Small intestine (tissue), 7 donors: ENCODE measurements at regions not wholly inside any gene's neighbourhood (a gene's known extent, or its start where the extent isn't known, plus 50 kb on each side); places are given as distances from the start of the nearest gene placed in this dataset.

Experiments
- DNase-seq, 2 donors: peaks; one replicate each; pipeline versions ENCODE4 v3.0.0 to v3.0.0-alpha.2; 2013
- FAIRE-seq: peaks from 2 replicates; lab custom pipeline; 2012; peaks lifted over from hg19 to GRCh38; lab: Jason Lieb, UNC
- H3K27ac ChIP-seq, 3 donors: one replicate each; pipeline ENCODE4 v1.5.1; 2013; ENCODE audit warnings: low read length in 2 of 3, mild to moderate bottlenecking in 2 of 3, control low read depth in 1 of 3, inconsistent platforms in 1 of 3, low read depth in 1 of 3, moderate library complexity in 1 of 3
- H3K27me3 ChIP-seq, 3 donors: one replicate each; pipeline ENCODE4 v1.6.1; 2013; ENCODE audit warnings: low read length in 3 of 3, inconsistent platforms in 1 of 3; ENCODE audit not compliant: control insufficient read depth in 3 of 3, insufficient read depth in 3 of 3
- H3K36me3 ChIP-seq, 3 donors: one replicate each; pipeline ENCODE4 v1.6.1; 2013; ENCODE audit warnings: low read length in 3 of 3, inconsistent platforms in 1 of 3, low read depth in 1 of 3, mild to moderate bottlenecking in 1 of 3, moderate library complexity in 1 of 3; ENCODE audit not compliant: control insufficient read depth in 3 of 3, insufficient read depth in 2 of 3
- H3K4me1 ChIP-seq, 3 donors: one replicate each; pipeline ENCODE4 v1.6.1; 2013; ENCODE audit warnings: low read length in 2 of 3, inconsistent platforms in 1 of 3, low read depth in 1 of 3, mild to moderate bottlenecking in 1 of 3, moderate library complexity in 1 of 3; ENCODE audit not compliant: control insufficient read depth in 3 of 3, insufficient read depth in 2 of 3
- H3K4me3 ChIP-seq, 3 donors: one replicate each; pipeline ENCODE4 v1.5.1; 2013; ENCODE audit warnings: low read length in 3 of 3, control low read depth in 1 of 3, inconsistent platforms in 1 of 3, low read depth in 1 of 3, mild to moderate bottlenecking in 1 of 3, moderate library complexity in 1 of 3
- H3K9me3 ChIP-seq, 2 donors: one replicate each; pipeline ENCODE4 v1.6.1; 2013; ENCODE audit warnings: low read depth in 1 of 2, low read length in 1 of 2; ENCODE audit not compliant: control insufficient read depth in 2 of 2, insufficient read depth in 1 of 2
- WGBS, 3 donors: extraction: QIAGEN DNeasy Blood & Tissue Kit; methylation state at CpG; one replicate each; pipeline ENCODE4 v1.1.7; 2013; 5-methylcytosine and 5-hydroxymethylcytosine counted together
- donor health status: healthy with polysubstance abuse.
- donor health status: control.
- donor health status: control.
- donor health status: Bipolar disorder and iron deficiency.
- donor health status: healthy.

- 90 to 91% (median 91%) methylated on average over 17 of the region's 17 CpGs for whole genome bisulfite sequencing, 3 donors
- no peak overlapping the region for H3K4me3 ChIP-seq
- H3K27ac ChIP-seq, result no peak overlapping the region
- H3K9me3 ChIP-seq, result no peaks in the 10 kb centered on the region
- no peaks in the 10 kb centered on the region for H3K4me1 ChIP-seq
- no peaks in the 10 kb centered on the region for H3K36me3 ChIP-seq
- no peaks in the 10 kb centered on the region for H3K27me3 ChIP-seq
- DNase-seq (no peak), FAIRE-seq (no peak)
Measured at GRCh38 chr2:2793514-2793913, 462.4 kb upstream of the MYT1L start.

- FAIRE-seq (no peak), DNase-seq (no peak)
- H3K27ac ChIP-seq, result no peak overlapping the region
- H3K36me3 ChIP-seq, result no peaks in the 10 kb centered on the region
- no peaks in the 10 kb centered on the region for H3K4me1 ChIP-seq
- no peak overlapping the region for H3K4me3 ChIP-seq
- H3K9me3 ChIP-seq, result no peaks in the 10 kb centered on the region
- no peaks in the 10 kb centered on the region for H3K27me3 ChIP-seq
- WGBS, 3 donors, result 75 to 91% (median 81%) methylated on average over 14 to 15 of the region's 15 CpGs
Measured at GRCh38 chr2:2791606-2792005, 460.5 kb upstream of the MYT1L start.

- Histone ChIP-seq H3K4me1 (no peaks in the 10 kb centered on the region), H3K27ac (no peak overlapping the region), H3K36me3 (no peaks in the 10 kb centered on the region), H3K27me3 (no peaks in the 10 kb centered on the region), H3K9me3 (no peaks in the 10 kb centered on the region), H3K4me3 (no peak overlapping the region)
- WGBS, 3 donors, result 75 to 90% (median 77%) methylated on average over 11 of the region's 11 CpGs
- DNase-seq (no peak), FAIRE-seq (no peak)
Measured at GRCh38 chr2:2791031-2791430, 460.0 kb upstream of the MYT1L start.

GRCh38 chr2:2788076-2788475 is 457.0 kb upstream of the MYT1L start:
- Histone ChIP-seq H3K4me1 (no peaks in the 10 kb centered on the region), H3K9me3 (no peaks in the 10 kb centered on the region), H3K27me3 (no peaks in the 10 kb centered on the region), H3K4me3 (no peak overlapping the region), H3K36me3 (no peaks in the 10 kb centered on the region), H3K27ac (no peak overlapping the region)
- 53 to 68% (median 58%) methylated on average over 3 of the region's 3 CpGs for WGBS, 3 donors
- no peak for FAIRE-seq
- DNase-seq, result no peak

- Histone ChIP-seq H3K36me3 (no peaks in the 10 kb centered on the region), H3K27ac (no peak overlapping the region), H3K27me3 (no peaks in the 10 kb centered on the region), H3K4me3 (no peak overlapping the region), H3K4me1 (no peaks in the 10 kb centered on the region), H3K9me3 (no peaks in the 10 kb centered on the region)
- DNase-seq (no peak), FAIRE-seq (no peak)
- WGBS, 3 donors, result 72 to 81% (median 77%) methylated on average over 19 of the region's 19 CpGs
Measured at GRCh38 chr2:2787301-2787907, 456.3 kb upstream of the MYT1L start.

- Histone ChIP-seq H3K4me1 (no peaks in the 10 kb centered on the region), H3K36me3 (no peaks in the 10 kb centered on the region), H3K9me3 (peaks cover 0 to 13% of the 10 kb centered on the region in 2 donors), H3K4me3 (no peak overlapping the region), H3K27ac (no peak overlapping the region), H3K27me3 (no peaks in the 10 kb centered on the region)
- WGBS, 3 donors, result 73 to 81% (median 78%) methylated on average over 9 of the region's 9 CpGs
- no peak for FAIRE-seq
- no peak for DNase-seq
Measured at GRCh38 chr2:2782007-2782406, 450.9 kb upstream of the MYT1L start.

- Histone ChIP-seq H3K4me3 (no peak overlapping the region), H3K27ac (no peak overlapping the region), H3K27me3 (no peaks in the 10 kb centered on the region), H3K9me3 (peaks cover 0 to 13% of the 10 kb centered on the region in 2 donors), H3K4me1 (no peaks in the 10 kb centered on the region), H3K36me3 (no peaks in the 10 kb centered on the region)
- 45 to 64% (median 56%) methylated on average over 3 of the region's 3 CpGs for WGBS, 3 donors
- DNase-seq, result no peak
- FAIRE-seq, result no peak
Measured at GRCh38 chr2:2779727-2780126, 448.7 kb upstream of the MYT1L start.

- Histone ChIP-seq H3K4me3 (no peak overlapping the region), H3K4me1 (no peaks in the 10 kb centered on the region), H3K27me3 (no peaks in the 10 kb centered on the region), H3K36me3 (no peaks in the 10 kb centered on the region), H3K27ac (no peak overlapping the region), H3K9me3 (peaks cover 0 to 13% of the 10 kb centered on the region in 2 donors)
- 84 to 90% (median 87%) methylated on average over 2 of the region's 2 CpGs for WGBS, 3 donors
- FAIRE-seq, result no peak
- no peak for DNase-seq
Measured at GRCh38 chr2:2777876-2778275, 446.8 kb upstream of the MYT1L start.

- no peak overlapping the region for H3K4me3 ChIP-seq
- no peak for DNase-seq
- no peak overlapping the region for H3K27ac ChIP-seq
- no peaks in the 10 kb centered on the region for H3K27me3 ChIP-seq
- H3K4me1 ChIP-seq, result no peaks in the 10 kb centered on the region
- H3K36me3 ChIP-seq, result no peaks in the 10 kb centered on the region
- H3K9me3 ChIP-seq, result peaks cover 0 to 13% of the 10 kb centered on the region in 2 donors
- WGBS, 3 donors, result 41 to 64% (median 56%) methylated on average over 2 of the region's 2 CpGs
- FAIRE-seq, result no peak
Measured at GRCh38 chr2:2777213-2777612, 446.1 kb upstream of the MYT1L start.
